ENCODE measurements at regions not wholly inside any gene's neighbourhood (a gene's known extent, or its start where the extent isn't known, plus 50 kb on each side); places are given as distances from the start of the nearest gene placed in this dataset.

GRCh38 chr22:49072996-49073645, 754.6 kb downstream of the BRD1 start:
- DNase-seq (ENCODE audit: low read depth in 2 of 2), result no peak

- DNase-seq (ENCODE audit: low read depth in 2 of 2), result no peak
These were observed 757.2 kb downstream of the BRD1 start for GRCh38 chr22:49070501-49070900.

GRCh38 chr22:49068861-49069500, 758.7 kb downstream of the BRD1 start:
- DNase-seq (ENCODE audit: low read depth in 2 of 2), result no peak

DNA sequence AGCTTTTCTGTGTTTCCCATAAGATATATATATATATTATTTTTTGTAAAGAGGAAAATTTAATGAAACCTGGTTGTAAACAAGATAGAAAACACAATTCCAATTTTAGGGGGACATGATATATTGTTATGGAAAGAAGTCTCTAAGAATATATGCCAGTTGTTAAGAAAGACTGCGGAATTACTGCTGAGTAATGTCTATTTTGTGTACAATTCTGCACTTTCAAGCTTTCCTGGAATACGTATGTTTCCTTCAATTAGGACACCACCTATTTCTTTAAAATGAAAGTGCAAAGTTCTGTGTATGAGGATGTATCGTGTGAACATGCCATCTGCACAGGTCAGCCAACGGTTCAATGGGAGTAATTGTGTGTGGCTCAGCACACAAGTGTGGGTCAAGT, 760.2 kb downstream of the BRD1 start:
- DNase-seq (ENCODE audit: low read depth in 2 of 2), result no peak

DNA sequence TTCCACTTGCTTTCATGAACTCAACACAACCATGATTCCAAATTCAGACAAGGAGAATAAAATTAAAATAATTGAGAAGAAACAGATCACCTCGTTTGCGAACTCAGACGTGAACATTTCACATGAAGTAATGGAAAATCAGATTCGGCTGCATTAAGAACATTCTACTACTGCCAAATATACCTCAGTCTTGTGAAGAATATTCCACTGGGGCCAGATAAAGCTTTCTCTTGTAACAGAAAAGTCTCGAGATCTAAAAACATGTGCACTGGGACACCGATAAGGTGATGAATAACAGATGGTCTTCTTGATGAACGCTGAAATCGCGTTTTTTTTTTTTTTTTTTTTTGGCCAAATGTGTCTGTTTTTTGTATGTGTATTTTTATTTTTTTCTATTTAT, 761.1 kb downstream of the BRD1 start:
- no peak for DNase-seq (ENCODE audit: low read depth in 2 of 2)

DNA sequence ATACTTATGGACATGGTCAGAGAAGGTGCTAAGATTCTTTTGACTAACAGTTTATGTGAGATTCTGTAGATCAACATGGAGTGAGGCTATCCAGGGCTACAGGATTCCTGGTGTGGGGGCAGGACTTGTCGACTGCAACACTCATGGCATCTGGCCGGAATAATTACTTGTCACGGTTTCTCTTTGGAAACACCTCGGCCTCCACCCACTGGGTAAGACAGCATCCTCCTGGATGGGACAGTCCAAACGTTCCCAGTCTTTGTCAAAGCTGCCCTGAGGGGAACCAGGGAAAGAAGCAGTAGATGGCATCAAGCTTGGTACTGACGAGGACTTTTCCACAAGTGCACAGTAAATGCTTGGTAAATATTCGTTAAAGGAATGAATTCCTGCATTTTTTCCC, 762.8 kb downstream of the BRD1 start:
- no peak for DNase-seq (ENCODE audit: low read depth in 2 of 2)

DNA sequence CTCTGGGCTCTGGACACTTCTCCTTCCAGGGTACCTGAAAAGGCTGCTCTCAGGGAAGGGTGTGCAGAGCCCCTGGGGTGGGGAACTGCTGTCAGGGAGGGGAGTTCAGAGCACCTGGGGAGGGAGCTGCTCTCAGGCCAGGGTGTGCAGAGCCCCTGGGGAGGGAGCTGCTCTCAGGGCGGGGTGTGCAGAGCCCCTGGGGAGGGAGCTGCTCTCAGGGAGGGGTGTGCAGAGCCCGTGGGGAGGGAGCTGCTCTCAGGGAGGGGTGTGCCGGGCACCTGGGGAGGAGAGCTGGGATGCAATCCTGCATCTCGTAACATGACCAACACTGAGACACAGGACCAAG, 764.2 kb downstream of the BRD1 start:
- no peak for DNase-seq (ENCODE audit: low read depth in 2 of 2)

- DNase-seq (ENCODE audit: low read depth in 2 of 2), result no peak
These were observed 764.7 kb downstream of the BRD1 start for GRCh38 chr22:49062802-49063544.

DNA sequence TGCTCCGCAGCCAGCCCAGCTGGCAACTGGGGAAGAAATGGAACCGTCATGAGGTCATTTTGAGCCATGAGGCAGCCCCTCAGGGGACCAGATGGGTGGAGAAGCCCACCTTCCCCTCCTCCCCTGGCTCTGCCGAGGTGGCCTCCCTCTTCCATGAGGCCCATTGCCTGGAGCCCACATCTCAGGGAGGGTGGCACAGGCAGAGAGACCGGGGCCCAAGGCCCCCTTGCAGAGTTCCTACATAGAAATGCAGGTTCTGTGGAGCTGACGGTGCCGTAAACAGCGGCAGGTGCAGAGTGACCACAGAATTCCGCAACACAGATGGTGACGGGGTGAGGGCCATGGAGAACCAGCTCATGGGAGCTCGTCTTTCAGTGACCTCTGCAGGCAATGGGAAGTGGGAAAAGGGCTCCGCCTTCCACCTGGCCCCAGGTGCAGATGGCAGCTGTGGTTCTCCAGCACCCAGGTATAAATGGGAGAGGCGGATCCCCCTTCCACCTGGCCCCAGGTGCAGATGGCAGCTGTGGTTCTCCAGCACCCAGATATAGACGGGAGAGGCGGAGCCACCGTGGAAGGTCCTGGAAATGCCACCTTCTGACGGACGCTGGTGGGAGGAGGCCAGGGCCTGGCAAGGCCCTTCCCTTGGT, 765.4 kb downstream of the BRD1 start:
- DNase-seq (ENCODE audit: low read depth in 2 of 2), result no peak

- no peak for DNase-seq (ENCODE audit: low read depth in 2 of 2)
These were observed 769.8 kb downstream of the BRD1 start for GRCh38 chr22:49057910-49058309.

DNA sequence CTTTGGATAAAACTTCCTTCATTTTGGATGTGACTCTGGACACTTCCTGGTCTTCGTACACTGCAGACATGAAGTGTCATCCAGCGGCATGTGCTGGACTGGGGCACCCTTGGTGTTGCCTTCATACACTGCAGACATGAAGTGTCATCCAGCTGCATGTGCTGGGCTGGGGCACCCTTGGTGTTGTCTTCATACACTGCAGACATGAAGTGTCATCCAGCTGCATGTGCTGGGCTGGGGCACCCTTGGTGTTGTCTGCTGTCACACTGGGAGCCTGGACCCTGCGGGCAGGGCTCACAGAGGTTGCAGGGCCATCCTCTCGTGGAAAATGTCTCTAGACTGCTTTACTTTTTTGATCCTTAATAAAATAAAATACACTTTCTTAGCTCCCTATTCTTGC, 771.4 kb downstream of the BRD1 start:
- DNase-seq (ENCODE audit: low read depth in 2 of 2), result no peak

GRCh38 chr22:49055406-49055805, 772.3 kb downstream of the BRD1 start:
- DNase-seq (ENCODE audit: low read depth in 2 of 2), result no peak

- no peak for DNase-seq (ENCODE audit: low read depth in 2 of 2)
These were observed 774.1 kb downstream of the BRD1 start for GRCh38 chr22:49053578-49053977.

DNA sequence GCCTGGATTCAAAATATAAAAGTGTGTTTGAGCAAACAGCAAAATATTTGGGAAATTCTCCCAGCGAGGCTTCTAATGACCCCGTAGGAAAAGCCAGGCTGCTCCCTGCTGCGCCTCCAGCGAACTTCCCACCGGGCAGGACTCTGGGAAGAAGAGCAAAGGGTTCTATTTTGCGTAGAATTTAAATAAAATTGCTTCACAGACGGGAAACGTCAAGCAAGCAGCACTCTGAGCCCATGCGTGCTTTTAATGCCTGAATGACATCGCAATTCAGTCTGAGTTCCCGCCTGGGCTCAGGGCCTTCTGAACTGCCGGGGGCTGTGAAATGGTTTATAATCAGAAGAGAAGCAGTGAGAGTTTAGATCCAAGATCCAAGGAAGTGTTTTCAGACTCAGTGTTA, 775.1 kb downstream of the BRD1 start:
- DNase-seq (ENCODE audit: low read depth in 2 of 2), result no peak

GRCh38 chr22:49052023-49052538, 775.6 kb downstream of the BRD1 start:
- no peak for DNase-seq (ENCODE audit: low read depth in 2 of 2)

- no peak for DNase-seq (ENCODE audit: low read depth in 2 of 2)
These were observed 776.1 kb downstream of the BRD1 start for GRCh38 chr22:49051491-49052022.

GRCh38 chr22:49049691-49050090, 778.0 kb downstream of the BRD1 start:
- no peak for DNase-seq (ENCODE audit: low read depth in 2 of 2)

- no peak for DNase-seq (ENCODE audit: low read depth in 2 of 2)
These were observed 779.1 kb downstream of the BRD1 start for GRCh38 chr22:49048591-49048990.

DNA sequence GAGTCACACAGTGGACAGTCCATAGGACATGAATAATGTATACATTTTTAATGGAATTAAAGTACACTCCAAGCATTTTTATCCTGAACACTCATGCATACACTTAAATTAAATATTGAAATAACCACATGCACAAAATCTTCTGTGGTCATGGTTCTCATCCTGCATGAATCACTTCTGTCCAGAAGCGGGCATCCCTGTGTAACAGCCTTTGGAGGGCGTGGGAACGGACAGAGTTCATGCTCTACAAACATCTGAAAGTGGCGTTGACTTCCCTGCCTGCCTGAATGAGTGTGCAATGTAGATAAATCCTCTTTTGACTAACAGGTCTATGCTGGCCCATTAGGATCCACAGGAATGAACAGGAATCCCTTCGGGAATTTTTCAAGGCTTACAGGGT, 780.2 kb downstream of the BRD1 start:
- DNase-seq (ENCODE audit: low read depth in 2 of 2), result no peak

DNA sequence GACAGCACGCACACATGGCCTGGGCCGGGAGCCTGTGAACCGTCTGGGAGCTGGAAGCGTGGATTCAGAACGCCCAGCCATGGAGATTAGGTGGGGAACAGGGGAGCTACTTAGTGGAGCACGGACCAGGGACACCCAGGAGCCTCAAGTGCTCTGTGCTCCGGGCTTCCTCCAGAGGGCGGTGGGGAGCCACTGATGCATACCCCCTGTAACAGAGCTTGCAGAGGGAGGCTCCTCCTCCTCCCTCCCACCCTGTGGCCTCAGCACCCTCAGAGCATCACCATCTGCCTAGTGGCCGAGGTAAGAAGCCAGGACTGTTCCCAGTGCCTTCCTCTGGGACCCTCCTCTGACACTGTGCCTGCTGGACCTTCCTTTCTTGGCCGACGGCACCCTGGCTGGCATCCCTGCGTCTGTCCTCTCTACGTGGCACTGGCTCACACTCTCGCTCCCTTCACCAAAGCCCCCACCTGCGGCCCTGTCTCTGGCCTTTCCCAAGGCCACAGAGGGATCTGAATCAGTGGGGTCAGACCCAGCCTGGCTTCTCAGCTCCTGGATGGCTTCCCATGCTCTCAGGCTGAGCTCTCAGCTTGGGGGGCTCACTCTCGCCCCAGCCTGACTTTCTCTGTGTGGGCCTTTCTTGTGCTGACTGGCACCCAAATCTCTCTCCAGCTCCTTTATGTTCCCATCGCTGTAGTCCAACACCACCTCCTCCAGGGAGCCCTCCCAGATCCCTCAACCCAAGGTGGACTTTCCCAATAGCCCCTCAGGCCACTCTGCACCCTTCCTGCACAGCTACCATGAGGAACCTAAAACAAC, 780.9 kb downstream of the BRD1 start:
- DNase-seq (ENCODE audit: low read depth in 2 of 2), result peak in 1 of 2 donors; percentile 35

DNA sequence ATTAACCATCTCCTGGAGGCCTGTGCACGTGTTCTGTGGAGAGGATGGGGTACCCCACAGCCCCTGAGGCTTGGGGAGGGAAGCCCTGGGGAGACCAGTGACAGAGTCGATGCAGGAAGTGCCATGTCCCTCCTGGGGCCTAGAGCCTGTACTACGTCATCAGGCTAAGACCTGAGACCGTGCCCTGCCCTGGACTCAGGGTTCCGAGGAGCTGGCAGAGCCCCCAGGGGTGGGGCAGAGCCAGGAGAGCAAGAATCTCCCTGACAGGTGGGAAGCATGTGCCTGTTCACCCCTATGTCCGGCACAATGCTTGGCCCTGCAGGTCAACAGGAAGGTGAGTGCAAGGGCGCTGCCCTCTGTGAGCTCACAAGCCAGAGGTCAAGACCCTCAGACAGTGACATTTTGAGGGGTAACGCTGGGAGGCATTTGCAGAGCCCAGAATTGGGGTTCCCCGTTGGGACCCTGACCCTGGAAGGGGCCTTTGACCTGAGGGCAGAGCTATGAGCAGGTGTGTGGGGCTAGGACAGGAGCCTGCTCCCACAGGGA, 781.6 kb downstream of the BRD1 start:
- no peak for DNase-seq (ENCODE audit: low read depth in 2 of 2)
